SK-N-SH treated with all-trans-retinoic acid at 6 μM for 48 hours (cell line): ENCODE measurements at regions not wholly inside any gene's neighbourhood (a gene's known extent, or its start where the extent isn't known, plus 50 kb on each side); places are given as distances from the start of the nearest gene placed in this dataset.

Experiments
- ATAC-seq: fragments of 200-7000 bp; cut with Tn5 transposase; 3 replicates; pipeline ENCODE4 v1.9.1; 2020; ENCODE audit warnings: mild to moderate bottlenecking, moderate library complexity
- ARNTL ChIP-seq: fragments of 450-650 bp; formaldehyde crosslinking; IDR thresholded peaks from 2 replicates; pipeline ENCODE4 v1.5.0; 2020; ENCODE audit warnings: low read depth, mild to moderate bottlenecking, moderate library complexity, borderline replicate concordance
- BACH2 ChIP-seq: fragments of 250-450 bp; sonication (Bioruptor Pico); IDR thresholded peaks from 2 replicates; pipeline ENCODE4 v1.9.0; 2021; ENCODE audit warnings: mild to moderate bottlenecking, borderline replicate concordance
- CSDC2 ChIP-seq: fragments of 250-450 bp; sonication (Bioruptor Pico); IDR thresholded peaks from 2 replicates; pipeline ENCODE4 v1.5.0; 2020; ENCODE audit warnings: mild to moderate bottlenecking, moderate library complexity
- GLIS3 ChIP-seq: fragments of 250-450 bp; sonication (Bioruptor Pico); IDR thresholded peaks from 2 replicates; pipeline ENCODE4 v1.5.0; 2020; ENCODE audit warnings: mild to moderate bottlenecking, moderate library complexity
- ISL1 ChIP-seq: fragments of 250-450 bp; sonication (Bioruptor Pico); IDR thresholded peaks from 2 replicates; pipeline ENCODE4 v2.1.2; 2022; ENCODE audit warnings: mild to moderate bottlenecking, moderate library complexity
- OSR1 ChIP-seq: fragments of 250-450 bp; sonication (Bioruptor Pico); IDR thresholded peaks from 2 replicates; pipeline ENCODE4 v1.8.0; 2022; ENCODE audit warnings: moderate library complexity, mild to moderate bottlenecking, inconsistent platforms
- PPARA ChIP-seq: fragments of 250-450 bp; sonication (Bioruptor Pico); IDR thresholded peaks from 2 replicates; pipeline ENCODE4 v1.5.0; 2020; ENCODE audit warnings: mild to moderate bottlenecking, borderline replicate concordance
- RARB ChIP-seq: fragments of 250-450 bp; sonication (Bioruptor Pico); IDR thresholded peaks from 2 replicates; pipeline ENCODE4 v1.8.0; 2021; ENCODE audit warnings: mild to moderate bottlenecking, moderate library complexity
- SNAI2 ChIP-seq: fragments of 250-450 bp; sonication (Bioruptor Pico); IDR thresholded peaks from 2 replicates; pipeline ENCODE4 v1.5.0; 2020; ENCODE audit warnings: mild to moderate bottlenecking, moderate library complexity
- TCF4 ChIP-seq: fragments of 250-450 bp; sonication (Bioruptor Pico); IDR thresholded peaks from 2 replicates; pipeline ENCODE4 v1.8.0; 2021; ENCODE audit warnings: mild to moderate bottlenecking, moderate library complexity, borderline replicate concordance
- TOX ChIP-seq: fragments of 250-450 bp; sonication (Bioruptor Pico); IDR thresholded peaks from 2 replicates; pipeline ENCODE4 v1.8.0; 2021; ENCODE audit warnings: mild to moderate bottlenecking, moderate library complexity, borderline replicate concordance
- ZC3H10 ChIP-seq: fragments of 250-450 bp; sonication (Bioruptor Pico); IDR thresholded peaks from 2 replicates; pipeline ENCODE4 v1.5.1; 2021; ENCODE audit warnings: mild to moderate bottlenecking, moderate library complexity
- ZFP3 ChIP-seq: fragments of 250-450 bp; sonication (Bioruptor Pico); IDR thresholded peaks from 2 replicates; pipeline ENCODE4 v1.5.0; 2020; ENCODE audit warnings: mild to moderate bottlenecking, moderate library complexity
- ZFP30 ChIP-seq: fragments of 450-650 bp; formaldehyde crosslinking; IDR thresholded peaks from 2 replicates; pipeline ENCODE4 v1.5.0; 2022; ENCODE audit warnings: mild to moderate bottlenecking, moderate library complexity
- ZNF565 ChIP-seq: fragments of 450-650 bp; formaldehyde crosslinking; conservative IDR thresholded peaks from 2 replicates; pipeline ENCODE4 v1.5.0; 2020; ENCODE audit warnings: low read depth, mild to moderate bottlenecking, moderate library complexity
- ZNF70 ChIP-seq: fragments of 450-650 bp; formaldehyde crosslinking; IDR thresholded peaks from 2 replicates; pipeline ENCODE4 v1.5.0; 2020; ENCODE audit warnings: mild to moderate bottlenecking, moderate library complexity
- ZNF8 ChIP-seq: fragments of 450-650 bp; formaldehyde crosslinking; IDR thresholded peaks from 2 replicates; pipeline ENCODE4 v1.5.0; 2020; ENCODE audit warnings: mild to moderate bottlenecking, moderate library complexity
- TF ChIP-seq, protein P1 (sequence below): fragments of 250-450 bp; sonication (Bioruptor Pico); IDR thresholded peaks from 2 replicates; pipeline ENCODE4 v1.8.0; 2021; ENCODE audit warnings: low read depth, mild to moderate bottlenecking, moderate library complexity, borderline replicate concordance
- TF ChIP-seq, protein P2 (sequence below): fragments of 250-450 bp; sonication (Bioruptor Pico); IDR thresholded peaks from 2 replicates; pipeline ENCODE4 v1.5.1; 2021; ENCODE audit warnings: mild to moderate bottlenecking, moderate library complexity
- TF ChIP-seq, protein P3 (sequence below): fragments of 250-450 bp; sonication (Bioruptor Pico); IDR thresholded peaks from 2 replicates; pipeline ENCODE4 v1.5.0; 2020; ENCODE audit warnings: mild to moderate bottlenecking, moderate library complexity
- TF ChIP-seq, protein P4 (sequence below): fragments of 250-450 bp; sonication (Bioruptor Pico); IDR thresholded peaks from 2 replicates; pipeline ENCODE4 v1.5.1; 2020; ENCODE audit warnings: low read depth, mild to moderate bottlenecking, moderate library complexity

DNA sequence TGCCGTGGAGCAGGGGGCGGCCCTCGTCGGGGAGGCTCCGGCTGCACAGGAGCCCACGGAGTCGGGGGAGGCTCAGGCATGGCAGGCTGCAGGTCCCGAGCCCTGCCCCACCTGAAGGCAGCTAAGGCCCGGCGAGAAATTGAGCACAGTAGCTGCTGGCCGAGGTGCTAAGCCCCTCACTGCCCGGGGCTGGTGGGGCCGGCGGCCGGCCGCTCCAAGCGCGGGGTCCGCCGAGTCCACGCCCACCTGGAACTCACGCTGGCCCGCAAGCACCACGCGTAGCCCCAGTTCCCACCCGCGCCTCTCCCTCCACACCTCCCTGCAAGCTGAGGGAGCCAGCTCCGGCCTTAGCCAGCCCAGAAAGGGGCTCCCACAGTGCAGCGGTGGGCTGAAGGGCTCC, 589.4 kb downstream of the PPP4R3C start:
- TF ChIP-seq ZFP30 (CRISPR knock-in tag) (no peak), ZC3H10 (CRISPR knock-in tag) (no peak), ZFP3 (CRISPR knock-in tag) (no peak), ZNF70 (CRISPR knock-in tag) (no peak), CSDC2 (no peak), ZNF565 (no peak), SNAI2 (CRISPR knock-in tag) (no peak), RARB (CRISPR knock-in tag) (no peak), TCF4 (CRISPR knock-in tag) (no peak), OSR1 (CRISPR knock-in tag) (no peak), GLIS3 (CRISPR knock-in tag) (no peak)
- TF ChIP-seq, protein P1, sequence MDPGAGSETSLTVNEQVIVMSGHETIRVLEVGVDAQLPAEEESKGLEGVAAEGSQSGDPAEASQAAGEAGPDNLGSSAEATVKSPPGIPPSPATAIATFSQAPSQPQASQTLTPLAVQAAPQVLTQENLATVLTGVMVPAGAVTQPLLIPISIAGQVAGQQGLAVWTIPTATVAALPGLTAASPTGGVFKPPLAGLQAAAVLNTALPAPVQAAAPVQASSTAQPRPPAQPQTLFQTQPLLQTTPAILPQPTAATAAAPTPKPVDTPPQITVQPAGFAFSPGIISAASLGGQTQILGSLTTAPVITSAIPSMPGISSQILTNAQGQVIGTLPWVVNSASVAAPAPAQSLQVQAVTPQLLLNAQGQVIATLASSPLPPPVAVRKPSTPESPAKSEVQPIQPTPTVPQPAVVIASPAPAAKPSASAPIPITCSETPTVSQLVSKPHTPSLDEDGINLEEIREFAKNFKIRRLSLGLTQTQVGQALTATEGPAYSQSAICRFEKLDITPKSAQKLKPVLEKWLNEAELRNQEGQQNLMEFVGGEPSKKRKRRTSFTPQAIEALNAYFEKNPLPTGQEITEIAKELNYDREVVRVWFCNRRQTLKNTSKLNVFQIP (CRISPR knock-in tag): no peak
- no peak for ATAC-seq

DNA sequence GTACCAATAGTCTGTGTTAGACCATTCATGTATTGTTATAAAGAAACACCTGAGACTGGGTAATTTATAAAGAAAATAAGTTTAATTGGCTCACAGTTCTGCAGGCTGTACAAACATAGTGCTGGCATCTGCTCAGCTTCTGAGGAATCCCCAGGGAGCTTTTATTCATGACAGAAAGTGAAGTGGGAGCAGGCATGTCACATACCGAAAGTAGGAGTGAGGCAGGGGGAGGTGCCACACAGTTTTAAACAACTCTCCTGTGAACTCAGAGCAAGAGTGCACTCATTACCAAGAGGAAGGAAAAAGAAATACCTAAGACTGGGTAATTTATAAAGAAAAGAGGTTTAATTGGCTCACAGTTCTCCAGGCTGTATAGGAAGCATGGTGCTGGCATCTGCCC, 591.2 kb downstream of the PPP4R3C start:
- no peak for ATAC-seq
- no peak for TF ChIP-seq PPARA

DNA sequence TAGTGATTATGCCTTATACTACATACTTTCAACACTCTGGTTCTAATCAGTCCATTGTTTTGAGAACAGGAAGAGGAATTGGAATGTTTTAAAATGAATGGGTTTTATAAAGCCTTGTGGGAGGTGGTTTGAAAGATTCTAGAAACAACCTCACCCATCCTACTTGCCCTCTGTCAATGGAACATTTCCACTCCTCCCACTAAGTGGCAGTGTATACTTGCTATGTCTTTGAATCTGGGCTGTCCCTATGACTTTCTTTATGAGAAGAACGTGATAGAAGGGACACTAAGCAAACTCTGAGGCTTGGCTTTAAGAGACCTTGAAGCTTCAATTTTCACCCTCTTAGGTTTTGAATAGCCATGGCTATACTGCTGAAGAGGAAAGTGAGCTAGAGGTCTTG, 611.2 kb downstream of the PPP4R3C start:
- TF ChIP-seq ZFP3 (CRISPR knock-in tag): no peak
- no peak for TF ChIP-seq ARNTL (CRISPR knock-in tag)
- no peak for TF ChIP-seq CSDC2
- no peak for TF ChIP-seq ZFP30 (CRISPR knock-in tag)
- TF ChIP-seq, protein P2, sequence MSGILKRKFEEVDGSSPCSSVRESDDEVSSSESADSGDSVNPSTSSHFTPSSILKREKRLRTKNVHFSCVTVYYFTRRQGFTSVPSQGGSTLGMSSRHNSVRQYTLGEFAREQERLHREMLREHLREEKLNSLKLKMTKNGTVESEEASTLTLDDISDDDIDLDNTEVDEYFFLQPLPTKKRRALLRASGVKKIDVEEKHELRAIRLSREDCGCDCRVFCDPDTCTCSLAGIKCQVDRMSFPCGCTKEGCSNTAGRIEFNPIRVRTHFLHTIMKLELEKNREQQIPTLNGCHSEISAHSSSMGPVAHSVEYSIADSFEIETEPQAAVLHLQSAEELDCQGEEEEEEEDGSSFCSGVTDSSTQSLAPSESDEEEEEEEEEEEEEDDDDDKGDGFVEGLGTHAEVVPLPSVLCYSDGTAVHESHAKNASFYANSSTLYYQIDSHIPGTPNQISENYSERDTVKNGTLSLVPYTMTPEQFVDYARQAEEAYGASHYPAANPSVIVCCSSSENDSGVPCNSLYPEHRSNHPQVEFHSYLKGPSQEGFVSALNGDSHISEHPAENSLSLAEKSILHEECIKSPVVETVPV (CRISPR knock-in tag): no peak
- no peak for TF ChIP-seq TOX (CRISPR knock-in tag)
- TF ChIP-seq, protein P3, sequence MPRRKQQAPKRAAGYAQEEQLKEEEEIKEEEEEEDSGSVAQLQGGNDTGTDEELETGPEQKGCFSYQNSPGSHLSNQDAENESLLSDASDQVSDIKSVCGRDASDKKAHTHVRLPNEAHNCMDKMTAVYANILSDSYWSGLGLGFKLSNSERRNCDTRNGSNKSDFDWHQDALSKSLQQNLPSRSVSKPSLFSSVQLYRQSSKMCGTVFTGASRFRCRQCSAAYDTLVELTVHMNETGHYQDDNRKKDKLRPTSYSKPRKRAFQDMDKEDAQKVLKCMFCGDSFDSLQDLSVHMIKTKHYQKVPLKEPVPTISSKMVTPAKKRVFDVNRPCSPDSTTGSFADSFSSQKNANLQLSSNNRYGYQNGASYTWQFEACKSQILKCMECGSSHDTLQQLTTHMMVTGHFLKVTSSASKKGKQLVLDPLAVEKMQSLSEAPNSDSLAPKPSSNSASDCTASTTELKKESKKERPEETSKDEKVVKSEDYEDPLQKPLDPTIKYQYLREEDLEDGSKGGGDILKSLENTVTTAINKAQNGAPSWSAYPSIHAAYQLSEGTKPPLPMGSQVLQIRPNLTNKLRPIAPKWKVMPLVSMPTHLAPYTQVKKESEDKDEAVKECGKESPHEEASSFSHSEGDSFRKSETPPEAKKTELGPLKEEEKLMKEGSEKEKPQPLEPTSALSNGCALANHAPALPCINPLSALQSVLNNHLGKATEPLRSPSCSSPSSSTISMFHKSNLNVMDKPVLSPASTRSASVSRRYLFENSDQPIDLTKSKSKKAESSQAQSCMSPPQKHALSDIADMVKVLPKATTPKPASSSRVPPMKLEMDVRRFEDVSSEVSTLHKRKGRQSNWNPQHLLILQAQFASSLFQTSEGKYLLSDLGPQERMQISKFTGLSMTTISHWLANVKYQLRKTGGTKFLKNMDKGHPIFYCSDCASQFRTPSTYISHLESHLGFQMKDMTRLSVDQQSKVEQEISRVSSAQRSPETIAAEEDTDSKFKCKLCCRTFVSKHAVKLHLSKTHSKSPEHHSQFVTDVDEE (CRISPR knock-in tag): no peak
- no peak for TF ChIP-seq SNAI2 (CRISPR knock-in tag)
- no peak for TF ChIP-seq GLIS3 (CRISPR knock-in tag)
- TF ChIP-seq ZNF8: no peak
- TF ChIP-seq RARB (CRISPR knock-in tag): no peak
- TF ChIP-seq ZC3H10 (CRISPR knock-in tag): no peak
- no peak for TF ChIP-seq OSR1 (CRISPR knock-in tag)
- ATAC-seq: no peak

DNA sequence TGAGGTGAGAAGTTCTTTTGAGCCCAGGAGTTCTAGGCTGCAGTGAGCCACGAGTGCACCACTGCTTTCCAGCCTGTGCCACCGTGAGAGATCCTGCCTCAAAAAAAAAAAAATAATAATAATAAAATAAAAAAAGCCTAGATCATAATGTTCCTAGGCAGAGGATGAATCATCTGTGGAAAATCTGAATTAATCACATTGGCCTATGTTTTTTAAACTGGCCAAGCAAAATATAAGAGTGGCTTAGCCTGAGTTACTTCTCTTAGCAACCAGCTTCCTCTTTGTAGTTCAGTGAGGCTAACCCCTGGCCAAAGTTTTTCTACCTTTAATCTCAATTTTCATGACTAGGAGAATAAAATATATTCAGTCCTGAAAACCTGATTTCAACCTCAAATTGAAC, 614.6 kb downstream of the PPP4R3C start:
- ATAC-seq: no peak

More for the DNA sequence above, 614.6 kb downstream of the PPP4R3C start:
- TF ChIP-seq, protein P2 (CRISPR knock-in tag): no peak
- TF ChIP-seq ZNF565 (no peak), ZFP3 (CRISPR knock-in tag) (no peak), RARB (CRISPR knock-in tag) (no peak), BACH2 (CRISPR knock-in tag) (no peak), PPARA (no peak), GLIS3 (CRISPR knock-in tag) (no peak), ISL1 (CRISPR knock-in tag) (no peak), ZC3H10 (CRISPR knock-in tag) (no peak)
- TF ChIP-seq, protein P4, sequence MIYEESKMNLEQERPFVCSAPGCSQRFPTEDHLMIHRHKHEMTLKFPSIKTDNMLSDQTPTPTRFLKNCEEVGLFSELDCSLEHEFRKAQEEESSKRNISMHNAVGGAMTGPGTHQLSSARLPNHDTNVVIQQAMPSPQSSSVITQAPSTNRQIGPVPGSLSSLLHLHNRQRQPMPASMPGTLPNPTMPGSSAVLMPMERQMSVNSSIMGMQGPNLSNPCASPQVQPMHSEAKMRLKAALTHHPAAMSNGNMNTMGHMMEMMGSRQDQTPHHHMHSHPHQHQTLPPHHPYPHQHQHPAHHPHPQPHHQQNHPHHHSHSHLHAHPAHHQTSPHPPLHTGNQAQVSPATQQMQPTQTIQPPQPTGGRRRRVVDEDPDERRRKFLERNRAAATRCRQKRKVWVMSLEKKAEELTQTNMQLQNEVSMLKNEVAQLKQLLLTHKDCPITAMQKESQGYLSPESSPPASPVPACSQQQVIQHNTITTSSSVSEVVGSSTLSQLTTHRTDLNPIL (CRISPR knock-in tag): no peak
- TF ChIP-seq, protein P1 (CRISPR knock-in tag): no peak
- TF ChIP-seq, all 23 proteins: peak for 0
